ENCODE measurements at regions not wholly inside any gene's neighbourhood (a gene's known extent, or its start where the extent isn't known, plus 50 kb on each side); places are given as distances from the start of the nearest gene placed in this dataset.

GRCh38 chr3:102735311-102735710 lies 300.5 kb downstream of the ZPLD1 start:
- H3K4me3 ChIP-seq (replicated peaks; ENCODE audit: insufficient read depth, low read length) = no peak overlapping the region
- no peaks in the 10 kb centered on the region for H3K27me3 ChIP-seq (ENCODE audit: insufficient read depth, poor library complexity, severe bottlenecking)
- no peak for DNase-seq (ENCODE audit: low read depth in 1 of 2, low spot score in 1 of 2)
- no peak overlapping the region for H3K27ac ChIP-seq (replicated peaks)
- no peak for TF ChIP-seq GABPA (IDR thresholded peaks at IDR 0.05; ENCODE audit: low read depth)
- TF ChIP-seq POLR2AphosphoS5 (IDR thresholded peaks at IDR 0.05; ENCODE audit: low read depth) = no peak
- no peak for TF ChIP-seq CTCF (IDR thresholded peaks at IDR 0.05; ENCODE audit: insufficient read depth, low read length)

GRCh38 chr3:102736288-102736974 lies 301.6 kb downstream of the ZPLD1 start:
- H3K4me3 ChIP-seq (replicated peaks; ENCODE audit: insufficient read depth, low read length) = no peak overlapping the region
- H3K27me3 ChIP-seq (ENCODE audit: insufficient read depth, poor library complexity, severe bottlenecking) = no peaks in the 10 kb centered on the region
- H3K27ac ChIP-seq (replicated peaks) = no peak overlapping the region
- TF ChIP-seq CTCF (IDR thresholded peaks at IDR 0.05; ENCODE audit: insufficient read depth, low read length) (no peak), POLR2AphosphoS5 (IDR thresholded peaks at IDR 0.05; ENCODE audit: low read depth) (no peak), GABPA (IDR thresholded peaks at IDR 0.05; ENCODE audit: low read depth) (no peak), SPI1 (IDR thresholded peaks at IDR 0.05; ENCODE audit: borderline replicate concordance, low read depth) (no peak), REST (IDR thresholded peaks at IDR 0.05; ENCODE audit: insufficient replicate concordance, low read depth) (no peak)
- DNase-seq (ENCODE audit: low read depth in 1 of 2, low spot score in 1 of 2) = no peak

GRCh38 chr3:102736975-102737304 lies 302.1 kb downstream of the ZPLD1 start:
- Histone ChIP-seq H3K27me3 (ENCODE audit: insufficient read depth, poor library complexity, severe bottlenecking) (no peaks in the 10 kb centered on the region), H3K27ac (replicated peaks) (no peak overlapping the region), H3K4me3 (replicated peaks; ENCODE audit: insufficient read depth, low read length) (no peak overlapping the region)
- no peak for DNase-seq (ENCODE audit: low read depth in 1 of 2, low spot score in 1 of 2)
- TF ChIP-seq CTCF (IDR thresholded peaks at IDR 0.05; ENCODE audit: insufficient read depth, low read length) (no peak), REST (IDR thresholded peaks at IDR 0.05; ENCODE audit: insufficient replicate concordance, low read depth) (no peak), SPI1 (IDR thresholded peaks at IDR 0.05; ENCODE audit: borderline replicate concordance, low read depth) (no peak), GABPA (IDR thresholded peaks at IDR 0.05; ENCODE audit: low read depth) (no peak), POLR2AphosphoS5 (IDR thresholded peaks at IDR 0.05; ENCODE audit: low read depth) (no peak)

- TF ChIP-seq POLR2AphosphoS5 (IDR thresholded peaks at IDR 0.05; ENCODE audit: low read depth) (no peak), SPI1 (IDR thresholded peaks at IDR 0.05; ENCODE audit: borderline replicate concordance, low read depth) (no peak), REST (IDR thresholded peaks at IDR 0.05; ENCODE audit: insufficient replicate concordance, low read depth) (no peak), CTCF (IDR thresholded peaks at IDR 0.05; ENCODE audit: insufficient read depth, low read length) (no peak), GABPA (IDR thresholded peaks at IDR 0.05; ENCODE audit: low read depth) (no peak)
- Histone ChIP-seq H3K27ac (replicated peaks) (no peak overlapping the region), H3K4me3 (replicated peaks; ENCODE audit: insufficient read depth, low read length) (no peak overlapping the region), H3K27me3 (ENCODE audit: insufficient read depth, poor library complexity, severe bottlenecking) (no peaks in the 10 kb centered on the region)
- DNase-seq (ENCODE audit: low read depth in 1 of 2, low spot score in 1 of 2) = no peak
Measured at GRCh38 chr3:102737353-102737752, 302.5 kb downstream of the ZPLD1 start.

Measured in HL-60 (cell line).